ENCODE measurements at regions not wholly inside any gene's neighbourhood (a gene's known extent, or its start where the extent isn't known, plus 50 kb on each side); places are given as distances from the start of the nearest gene placed in this dataset.

GRCh38 chr15:70407955-70408354, 310.2 kb upstream of the TLE3 start:
- Histone ChIP-seq H3K27ac (ENCODE audit: low read depth, low read length) (no peak overlapping the region), H3K4me2 (ENCODE audit: low read length) (no peak overlapping the region), H3K9me2 (ENCODE audit: insufficient read depth) (no peaks in the 10 kb centered on the region), H3K79me2 (ENCODE audit: insufficient read depth, low read length) (no peaks in the 10 kb centered on the region), H3K4me3 (replicated peaks in 1 of 2; ENCODE audit: low read depth in 1 of 2, low read length in 2 of 2) (no peak overlapping the region), H3K9ac (ENCODE audit: low read length) (no peak overlapping the region), H2AFZ (ENCODE audit: low read depth, low read length, poor library complexity, severe bottlenecking) (no peak overlapping the region), H3K9me3 (ENCODE audit: control insufficient read depth in 1 of 2, insufficient read depth in 1 of 2, low read depth in 1 of 2, low read length in 2 of 2) (no peaks in the 10 kb centered on the region), H4K20me1 (ENCODE audit: insufficient read depth) (no peaks in the 10 kb centered on the region), H3K36me3 (ENCODE audit: control insufficient read depth in 1 of 2, insufficient read depth in 2 of 2, low read length in 2 of 2) (no peaks in the 10 kb centered on the region), H3K4me1 (ENCODE audit: control insufficient read depth in 1 of 2, insufficient read depth in 2 of 2, low read length in 2 of 2) (no peaks in the 10 kb centered on the region), H3K27me3 (ENCODE audit: insufficient read depth, low read length) (peaks cover 13% of the 10 kb centered on the region; the same call in 1 of the 2 replicates)
- no TSS peak for BruUV-seq (replicated peaks)
- TF ChIP-seq EZH2 (IDR thresholded peaks at IDR 0.05) (no peak), SP1 (IDR thresholded peaks at IDR 0.05; ENCODE audit: low read depth) (no peak), POLR2A (IDR thresholded peaks at IDR 0.05; ENCODE audit: borderline replicate concordance, extremely low read depth, insufficient read depth, insufficient read length) (no peak), SIN3A (IDR thresholded peaks at IDR 0.05; ENCODE audit: low read depth) (no peak), ZNF274 (IDR thresholded peaks at IDR 0.05; ENCODE audit: low read depth, low read length) (no peak), CBX3 (IDR thresholded peaks at IDR 0.05; ENCODE audit: low read depth) (no peak), MAX (IDR thresholded peaks at IDR 0.05) (no peak), EGR1 (IDR thresholded peaks at IDR 0.05; ENCODE audit: low read depth) (no peak), CTCF (IDR thresholded peaks at IDR 0.05 in 2 of 3, conservative IDR thresholded peaks at IDR 0.05 in 1 of 3; ENCODE audit: borderline replicate concordance in 1 of 3, insufficient read depth in 1 of 3, low read depth in 2 of 3, low read length in 2 of 3) (no peak), FOSL1 (IDR thresholded peaks at IDR 0.05; ENCODE audit: low read depth) (no peak), CEBPB (IDR thresholded peaks at IDR 0.05; ENCODE audit: low read depth) (no peak), POLR2AphosphoS5 (IDR thresholded peaks at IDR 0.05; ENCODE audit: low read depth, low read length) (no peak), REST (IDR thresholded peaks at IDR 0.05; ENCODE audit: low read depth) (no peak), YY1 (IDR thresholded peaks at IDR 0.05; ENCODE audit: extremely low read depth, insufficient replicate concordance, low read depth, low read length) (no peak), ELF1 (IDR thresholded peaks at IDR 0.05; ENCODE audit: borderline replicate concordance, low read depth) (no peak), ZBTB33 (IDR thresholded peaks at IDR 0.05; ENCODE audit: extremely low read depth, insufficient replicate concordance, low read length) (no peak), ATF3 (IDR thresholded peaks at IDR 0.05) (no peak), EZH2phosphoT487 (IDR thresholded peaks at IDR 0.05; ENCODE audit: borderline replicate concordance) (no peak), RAD21 (IDR thresholded peaks at IDR 0.05; ENCODE audit: low read depth) (no peak)
- ATAC-seq (no peak), DNase-seq (ENCODE audit: low read depth, low spot score) (no peak)
- POLR2A ChIA-PET = no interaction called here
- RAD21 ChIA-PET (ENCODE audit: low non-redundant PET in 1 of 2, low total read pairs in 2 of 2, uncharacterized antibody in 2 of 2, unreplicated experiment in 2 of 2) = no interaction called here
- CTCF ChIA-PET = no interaction called here
- intact Hi-C loops (cut with micrococcal nuclease) = no loop called here
